Activated naive CD8-positive, alpha-beta T cell (primary cell): ENCODE measurements at regions not wholly inside any gene's neighbourhood (a gene's known extent, or its start where the extent isn't known, plus 50 kb on each side); places are given as distances from the start of the nearest gene placed in this dataset.

Source experiments
- H3K27ac Mint-ChIP-seq: one replicate; pipeline ENCODE4 v1.8.0; 2021; ENCODE audit warnings: mixed read lengths
- H3K27me3 Mint-ChIP-seq: one replicate; pipeline ENCODE4 v1.8.0; 2021; ENCODE audit warnings: mixed read lengths
- H3K36me3 Mint-ChIP-seq: one replicate; pipeline ENCODE4 v1.8.0; 2021; ENCODE audit warnings: mixed read lengths
- H3K4me1 Mint-ChIP-seq: one replicate; pipeline ENCODE4 v1.8.0; 2021; ENCODE audit warnings: low read depth, mixed read lengths
- H3K4me3 Mint-ChIP-seq: one replicate; pipeline ENCODE4 v1.8.0; 2021; ENCODE audit warnings: mild to moderate bottlenecking, mixed read lengths
- H3K9me3 Mint-ChIP-seq: one replicate; pipeline ENCODE4 v1.8.0; 2021; ENCODE audit warnings: low read depth, mixed read lengths

DNA sequence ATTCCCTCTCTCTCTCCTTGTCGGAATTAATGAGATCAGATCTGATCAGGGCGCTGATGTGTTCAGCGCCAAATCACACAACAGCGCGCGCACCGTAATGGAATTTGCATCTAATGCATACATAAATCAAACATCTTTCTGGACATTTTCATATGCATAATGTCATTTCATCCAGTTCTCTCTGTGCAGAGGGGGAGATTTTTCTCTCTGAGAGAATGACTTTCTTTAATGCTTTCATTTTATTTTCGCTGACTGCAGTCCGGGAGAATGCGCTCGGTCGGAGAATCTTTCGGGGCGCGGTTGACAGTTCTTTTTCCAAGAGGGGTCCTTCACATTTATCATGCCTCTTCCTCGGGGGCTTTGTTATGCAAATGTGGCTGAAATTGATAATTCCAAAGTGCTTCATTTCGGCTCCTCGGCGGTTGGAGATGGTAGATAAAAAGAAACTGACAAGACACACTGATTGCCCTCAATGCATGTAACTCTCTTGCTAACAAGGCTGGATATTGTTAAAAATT lies 615.9 kb downstream of the VRK1 start:
- Mint-ChIP-seq H3K4me1 (peaks cover 22% of the 10 kb centered on the region), H3K9me3 (no peaks in the 10 kb centered on the region), H3K27me3 (no peaks in the 10 kb centered on the region)

DNA sequence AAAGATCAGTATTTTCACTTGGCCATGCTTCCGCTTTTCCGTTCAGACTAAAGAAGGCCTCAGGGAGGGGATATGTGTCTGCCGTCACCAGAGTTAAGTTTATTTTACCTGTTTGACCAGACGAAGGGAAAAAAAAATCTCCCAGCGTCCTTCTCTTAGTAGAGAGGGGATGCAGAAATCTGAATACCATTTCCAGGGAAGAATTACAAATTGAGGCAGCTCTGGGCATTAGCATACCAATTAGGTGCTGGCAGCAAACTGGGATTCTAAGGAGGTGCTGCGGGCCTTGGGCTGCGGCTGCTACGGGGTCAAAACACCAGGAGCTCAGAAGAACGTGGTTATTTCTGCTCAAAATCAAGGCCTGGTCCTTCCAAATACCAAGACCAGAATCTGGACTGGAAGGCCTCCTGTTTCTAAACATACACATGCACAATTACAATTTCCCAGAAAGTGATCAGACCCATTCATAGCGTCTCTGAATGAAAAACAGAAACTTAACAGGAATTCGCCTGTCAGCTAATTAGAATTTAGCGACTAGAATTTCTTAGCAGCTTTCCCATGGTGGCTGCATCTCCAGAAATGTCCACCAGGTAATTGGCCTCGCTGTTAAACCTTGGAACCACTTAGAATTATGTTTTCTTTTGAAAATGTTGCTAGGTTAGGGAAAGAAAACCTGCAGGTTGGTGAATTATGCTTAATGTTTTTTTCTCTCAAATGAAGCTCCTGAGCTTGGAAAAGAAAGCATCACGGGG lies 617.0 kb downstream of the VRK1 start:
- Mint-ChIP-seq H3K27me3 (no peaks in the 10 kb centered on the region), H3K4me3 (peak overlapping the region; percentile 33), H3K4me1 (peaks cover 11% of the 10 kb centered on the region), H3K36me3 (no peaks in the 10 kb centered on the region), H3K27ac (no peak overlapping the region), H3K9me3 (no peaks in the 10 kb centered on the region)

More for the DNA sequence above, 615.9 kb downstream of the VRK1 start:
- no peaks in the 10 kb centered on the region for H3K36me3 Mint-ChIP-seq
- H3K27ac Mint-ChIP-seq = no peak overlapping the region
- H3K4me3 Mint-ChIP-seq = no peak overlapping the region

DNA sequence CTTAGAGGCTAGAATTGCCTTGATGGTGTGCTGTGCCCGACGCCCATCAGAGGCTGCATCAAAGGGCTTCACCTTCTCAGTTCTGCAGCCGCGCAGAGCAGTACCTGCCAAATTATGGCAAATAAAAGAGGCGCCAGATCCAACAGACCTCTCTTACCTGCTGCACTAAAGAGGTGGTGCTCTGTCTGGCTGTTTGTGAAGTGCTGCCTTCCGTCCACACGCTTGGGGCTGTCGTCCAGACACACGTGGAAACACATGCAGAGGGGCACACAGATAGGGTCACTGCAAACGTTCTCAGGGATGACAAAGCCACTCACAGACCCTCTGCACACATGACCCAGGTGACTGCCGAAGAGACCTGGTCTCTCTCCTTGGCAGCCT lies 617.5 kb downstream of the VRK1 start:
- no peaks in the 10 kb centered on the region for H3K36me3 Mint-ChIP-seq
- H3K27me3 Mint-ChIP-seq = no peaks in the 10 kb centered on the region
- no peaks in the 10 kb centered on the region for H3K9me3 Mint-ChIP-seq
- H3K4me1 Mint-ChIP-seq = peaks cover 5% of the 10 kb centered on the region
- H3K4me3 Mint-ChIP-seq = no peak overlapping the region
- no peak overlapping the region for H3K27ac Mint-ChIP-seq

DNA sequence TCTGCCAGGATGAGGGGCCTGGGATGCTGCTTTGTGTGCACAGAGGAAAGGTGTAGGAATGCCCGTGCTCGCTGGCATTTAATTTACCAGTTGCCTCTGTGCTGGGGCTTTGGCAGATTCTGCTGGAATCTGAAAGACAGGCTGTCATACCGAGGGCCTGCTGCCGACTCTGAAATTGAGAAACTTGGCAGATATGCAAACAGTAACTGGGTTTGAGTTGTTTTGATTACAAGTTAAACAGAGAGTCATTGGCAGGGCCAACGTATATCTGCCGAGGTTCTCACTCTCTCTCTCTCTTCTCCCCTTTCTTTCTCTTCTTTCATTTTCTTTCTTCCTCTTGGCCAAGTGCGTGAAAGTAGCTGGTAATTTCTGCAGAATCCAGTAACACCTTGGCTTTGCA lies 618.7 kb downstream of the VRK1 start:
- Mint-ChIP-seq H3K4me3 (no peak overlapping the region), H3K4me1 (peaks cover 2% of the 10 kb centered on the region)

DNA sequence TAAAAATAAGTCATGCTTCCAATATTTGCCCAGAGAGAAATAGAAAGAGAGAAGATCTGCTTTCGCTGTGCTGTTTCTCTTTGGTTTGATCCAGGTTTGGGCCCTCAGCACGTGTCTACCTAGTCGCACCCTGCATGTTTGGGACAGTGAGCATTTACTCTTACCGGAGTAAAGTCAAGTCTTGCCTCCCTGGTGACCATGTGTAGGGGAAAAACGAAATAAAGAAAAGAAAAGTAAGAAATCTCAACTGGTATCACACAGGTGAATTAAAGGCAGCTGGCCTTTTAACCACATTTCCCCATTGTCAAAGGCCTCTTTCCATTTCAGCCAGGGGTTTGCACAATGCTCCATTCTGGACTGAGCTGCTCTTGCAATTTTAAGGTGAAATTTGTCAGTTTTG lies 619.4 kb downstream of the VRK1 start:
- no peak overlapping the region for H3K27ac Mint-ChIP-seq
- H3K27me3 Mint-ChIP-seq = no peaks in the 10 kb centered on the region
- no peak overlapping the region for H3K4me3 Mint-ChIP-seq
- no peaks in the 10 kb centered on the region for H3K9me3 Mint-ChIP-seq
- no peaks in the 10 kb centered on the region for H3K36me3 Mint-ChIP-seq
- H3K4me1 Mint-ChIP-seq = peaks cover 2% of the 10 kb centered on the region

More for the DNA sequence above, 618.7 kb downstream of the VRK1 start:
- H3K36me3 Mint-ChIP-seq = no peaks in the 10 kb centered on the region
- no peaks in the 10 kb centered on the region for H3K27me3 Mint-ChIP-seq
- H3K9me3 Mint-ChIP-seq = no peaks in the 10 kb centered on the region
- no peak overlapping the region for H3K27ac Mint-ChIP-seq

DNA sequence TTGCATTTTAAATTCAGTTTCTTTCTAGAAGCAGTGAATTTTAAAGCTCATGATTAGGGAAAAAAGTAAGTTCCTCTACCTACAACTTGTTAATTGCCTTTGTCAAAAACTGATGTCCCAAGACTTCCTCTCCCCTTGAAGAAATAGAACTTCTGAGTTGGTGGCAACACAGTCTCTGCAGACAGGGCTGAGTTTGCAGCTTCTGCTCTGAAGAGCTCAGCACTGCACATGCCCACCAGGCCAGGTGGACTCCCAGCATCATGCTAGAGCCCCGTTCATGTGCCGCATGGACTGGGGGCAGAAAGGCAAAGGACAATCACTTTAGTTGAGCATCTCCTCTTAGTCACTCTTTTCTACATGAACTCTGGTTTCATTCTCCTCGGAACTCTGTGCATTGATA lies 620.1 kb downstream of the VRK1 start:
- H3K4me3 Mint-ChIP-seq = no peak overlapping the region
- H3K9me3 Mint-ChIP-seq = no peaks in the 10 kb centered on the region
- H3K27ac Mint-ChIP-seq = no peak overlapping the region
- peaks cover 2% of the 10 kb centered on the region for H3K4me1 Mint-ChIP-seq
- H3K27me3 Mint-ChIP-seq = no peaks in the 10 kb centered on the region
- no peaks in the 10 kb centered on the region for H3K36me3 Mint-ChIP-seq

DNA sequence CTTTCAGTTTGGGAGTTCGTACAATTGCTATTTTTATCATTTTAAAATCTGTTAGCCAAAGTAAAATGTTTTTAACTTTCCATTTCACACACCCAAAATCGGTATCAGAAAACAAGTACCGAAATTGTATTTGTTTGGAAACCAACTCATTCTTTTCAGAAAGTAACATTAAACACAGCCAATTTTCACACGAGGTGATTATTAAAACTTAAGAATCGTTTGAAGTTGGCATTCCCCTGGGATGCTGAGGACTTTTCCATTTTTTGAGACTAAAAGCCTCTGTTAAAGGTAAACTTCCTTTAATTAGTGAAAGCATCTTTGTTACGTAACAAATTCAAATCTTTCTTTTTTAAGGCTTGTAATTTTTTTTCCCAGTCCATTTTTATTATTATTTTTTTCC lies 623.0 kb downstream of the VRK1 start:
- Mint-ChIP-seq H3K4me3 (no peak overlapping the region), H3K27ac (no peak overlapping the region), H3K36me3 (no peaks in the 10 kb centered on the region), H3K4me1 (peaks cover 2% of the 10 kb centered on the region), H3K27me3 (no peaks in the 10 kb centered on the region), H3K9me3 (no peaks in the 10 kb centered on the region)

DNA sequence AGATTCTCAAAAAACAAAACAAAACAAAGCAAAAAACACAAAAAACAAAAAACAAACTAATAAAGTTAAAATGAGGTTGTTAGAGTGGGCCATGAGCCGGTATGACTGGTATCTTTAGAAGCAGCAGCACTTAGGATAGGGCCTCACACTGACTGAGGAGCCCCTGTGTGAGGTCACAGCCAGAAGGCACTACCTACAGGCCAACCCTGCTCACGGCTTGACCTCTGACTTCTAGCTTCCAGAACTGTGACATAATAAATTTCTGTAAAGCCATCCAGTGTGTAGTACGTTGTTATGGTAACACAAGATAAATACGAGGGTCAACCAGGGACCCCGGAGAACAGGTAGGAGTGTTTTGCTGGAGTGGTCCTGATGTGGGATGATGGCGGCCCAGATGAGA lies 629.6 kb downstream of the VRK1 start:
- Mint-ChIP-seq H3K27ac (no peak overlapping the region), H3K27me3 (no peaks in the 10 kb centered on the region), H3K9me3 (no peaks in the 10 kb centered on the region), H3K36me3 (no peaks in the 10 kb centered on the region), H3K4me3 (no peak overlapping the region), H3K4me1 (no peaks in the 10 kb centered on the region)

DNA sequence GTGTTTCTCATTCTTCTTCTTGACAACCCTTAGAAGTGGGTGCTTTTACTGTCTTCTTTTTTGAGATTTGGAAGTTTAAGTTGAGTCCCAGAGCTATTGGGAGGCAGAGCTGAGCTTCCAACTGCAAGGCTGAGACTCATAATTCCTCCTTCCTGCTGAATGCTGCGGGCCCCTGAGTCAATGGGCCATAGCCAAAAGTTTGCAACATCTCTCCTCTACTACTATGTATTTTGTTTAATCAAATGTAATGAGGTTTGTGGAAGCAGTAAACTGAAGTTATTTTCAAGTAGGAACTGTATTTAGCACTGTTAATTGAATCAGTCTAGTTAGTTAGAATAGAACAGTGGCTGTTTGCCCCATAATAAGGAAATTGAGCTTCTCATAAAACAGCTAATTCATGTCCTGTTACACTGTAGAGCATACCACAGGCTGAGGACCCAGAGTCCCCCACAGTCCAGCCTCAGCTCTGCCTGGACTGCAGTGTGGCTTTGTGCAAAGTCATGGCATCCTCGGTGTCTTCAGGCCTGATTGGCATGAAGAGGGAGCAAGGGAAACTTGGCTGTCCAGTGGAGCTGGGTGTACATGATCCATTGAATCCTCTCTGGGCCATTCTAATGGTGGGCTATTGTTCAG lies 631.7 kb downstream of the VRK1 start:
- H3K27ac Mint-ChIP-seq = no peak overlapping the region
- H3K4me1 Mint-ChIP-seq = no peaks in the 10 kb centered on the region
- no peak overlapping the region for H3K4me3 Mint-ChIP-seq
- H3K9me3 Mint-ChIP-seq = no peaks in the 10 kb centered on the region
- H3K36me3 Mint-ChIP-seq = no peaks in the 10 kb centered on the region
- no peaks in the 10 kb centered on the region for H3K27me3 Mint-ChIP-seq

DNA sequence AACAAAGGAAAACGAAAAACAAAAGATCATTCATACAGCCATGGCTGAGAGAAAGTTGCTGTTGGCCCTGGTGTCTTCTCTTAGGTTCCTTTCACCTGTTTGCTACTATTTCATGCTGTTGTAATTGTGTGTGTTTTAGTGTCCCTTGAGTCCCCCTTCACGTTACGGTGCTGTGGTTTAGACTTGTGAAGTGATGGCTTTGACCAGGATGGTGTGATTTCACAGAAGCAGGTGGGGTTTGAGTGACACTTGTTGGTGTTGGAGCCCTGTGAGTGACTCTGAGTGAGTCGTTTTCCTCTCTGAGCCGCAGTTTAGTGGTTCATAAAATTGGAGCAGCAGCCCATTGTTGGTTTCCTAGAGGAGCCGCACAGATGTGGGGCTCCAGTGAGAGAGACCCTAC lies 635.4 kb downstream of the VRK1 start:
- Mint-ChIP-seq H3K27ac (no peak overlapping the region), H3K4me1 (no peaks in the 10 kb centered on the region), H3K4me3 (no peak overlapping the region), H3K36me3 (no peaks in the 10 kb centered on the region), H3K9me3 (no peaks in the 10 kb centered on the region), H3K27me3 (no peaks in the 10 kb centered on the region)

DNA sequence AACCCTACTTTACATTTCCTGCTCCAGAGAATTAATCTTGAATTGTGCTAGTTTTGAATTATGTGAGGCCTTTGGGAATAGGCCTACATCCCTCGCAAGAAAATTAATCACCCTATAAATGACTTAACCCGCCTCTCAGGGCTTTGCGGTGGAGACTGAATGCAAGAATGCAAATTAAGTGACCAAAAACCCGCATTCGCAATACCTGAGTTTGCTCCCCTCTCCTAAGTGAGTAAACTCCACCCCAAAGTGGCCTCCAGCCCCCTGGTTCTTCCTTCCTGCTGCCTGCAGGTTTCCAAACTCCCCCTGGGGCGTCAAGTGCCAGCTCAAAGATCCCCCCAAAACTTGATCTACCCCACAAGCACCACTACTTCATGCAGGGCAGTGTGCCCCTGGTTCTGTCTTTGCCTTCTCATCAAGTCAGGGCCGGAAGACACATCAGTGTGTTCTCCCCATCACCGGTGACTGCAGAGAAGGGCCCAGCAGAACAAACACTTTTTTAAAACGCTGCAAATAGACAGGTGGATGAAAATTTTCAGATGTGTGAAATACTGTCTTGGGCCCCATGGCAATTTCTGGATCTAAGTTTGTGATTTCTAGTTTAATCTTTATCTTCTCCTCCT lies 644.7 kb downstream of the VRK1 start:
- Mint-ChIP-seq H3K27me3 (no peaks in the 10 kb centered on the region), H3K9me3 (no peaks in the 10 kb centered on the region), H3K4me3 (peak overlapping the region; percentile 60), H3K4me1 (peaks cover 32% of the 10 kb centered on the region), H3K27ac (peak overlapping the region; percentile 86), H3K36me3 (no peaks in the 10 kb centered on the region)

DNA sequence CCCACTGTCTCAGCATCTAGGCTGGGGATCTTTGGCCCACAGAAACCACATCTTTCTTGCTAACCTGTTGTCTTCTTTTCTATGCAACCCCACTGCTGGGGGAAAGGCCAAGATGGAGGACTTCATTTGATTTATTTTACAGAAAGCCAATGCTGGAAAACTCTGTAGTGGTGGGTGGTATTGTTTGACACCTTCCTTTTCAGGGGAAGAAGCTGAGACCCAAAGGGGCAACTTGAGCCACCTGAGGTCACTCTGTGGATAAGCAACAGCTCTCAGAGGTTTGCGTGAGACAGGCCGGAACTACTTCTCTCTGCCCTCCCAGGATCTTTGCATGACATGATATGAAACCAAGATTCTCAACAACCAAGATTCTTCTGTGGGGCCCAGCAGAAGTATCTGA lies 645.2 kb downstream of the VRK1 start:
- H3K4me1 Mint-ChIP-seq = peaks cover 32% of the 10 kb centered on the region
- H3K27me3 Mint-ChIP-seq = no peaks in the 10 kb centered on the region
- no peak overlapping the region for H3K4me3 Mint-ChIP-seq
- H3K27ac Mint-ChIP-seq = peak overlapping the region; percentile 86
- no peaks in the 10 kb centered on the region for H3K36me3 Mint-ChIP-seq
- no peaks in the 10 kb centered on the region for H3K9me3 Mint-ChIP-seq

DNA sequence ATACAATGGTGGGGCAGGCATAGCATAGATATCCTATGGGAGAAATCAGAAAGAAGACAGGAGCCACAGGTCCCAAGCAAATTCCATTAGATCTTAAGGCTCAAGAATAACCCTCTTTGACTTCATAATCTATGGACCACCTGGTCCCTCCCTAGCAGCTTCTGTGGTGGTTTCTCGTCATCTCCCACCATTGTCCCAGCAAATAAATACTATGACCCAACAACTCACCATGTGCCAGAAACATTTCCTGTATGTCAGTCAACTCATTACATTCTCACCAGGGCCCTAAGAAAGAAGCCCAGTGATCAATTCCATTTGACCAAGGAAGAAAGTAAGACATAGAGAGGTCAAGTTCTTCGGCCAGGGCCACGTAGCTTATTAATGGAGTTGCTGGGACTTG lies 646.2 kb downstream of the VRK1 start:
- Mint-ChIP-seq H3K4me3 (no peak overlapping the region), H3K27ac (no peak overlapping the region), H3K4me1 (peaks cover 32% of the 10 kb centered on the region), H3K27me3 (no peaks in the 10 kb centered on the region), H3K9me3 (no peaks in the 10 kb centered on the region), H3K36me3 (no peaks in the 10 kb centered on the region)

DNA sequence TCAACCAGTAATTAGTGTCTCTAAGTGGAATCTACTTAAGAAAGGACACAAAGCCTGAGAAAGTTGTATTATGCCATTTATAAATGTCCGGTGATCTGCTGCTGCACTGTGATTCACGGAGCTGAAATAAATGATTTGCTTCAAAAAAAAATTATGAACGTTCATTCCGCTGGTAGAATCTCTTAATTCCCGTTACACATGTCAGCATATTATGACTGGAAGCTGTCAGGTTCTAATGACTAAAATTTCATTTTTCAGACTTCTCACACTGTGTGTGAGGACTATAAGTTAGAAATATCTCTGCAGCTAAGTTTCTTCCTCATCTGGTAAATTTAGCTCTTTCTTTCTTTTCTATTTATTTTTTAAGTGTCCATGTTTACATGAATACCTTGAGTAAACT lies 647.1 kb downstream of the VRK1 start:
- peaks cover 31% of the 10 kb centered on the region for H3K4me1 Mint-ChIP-seq

DNA sequence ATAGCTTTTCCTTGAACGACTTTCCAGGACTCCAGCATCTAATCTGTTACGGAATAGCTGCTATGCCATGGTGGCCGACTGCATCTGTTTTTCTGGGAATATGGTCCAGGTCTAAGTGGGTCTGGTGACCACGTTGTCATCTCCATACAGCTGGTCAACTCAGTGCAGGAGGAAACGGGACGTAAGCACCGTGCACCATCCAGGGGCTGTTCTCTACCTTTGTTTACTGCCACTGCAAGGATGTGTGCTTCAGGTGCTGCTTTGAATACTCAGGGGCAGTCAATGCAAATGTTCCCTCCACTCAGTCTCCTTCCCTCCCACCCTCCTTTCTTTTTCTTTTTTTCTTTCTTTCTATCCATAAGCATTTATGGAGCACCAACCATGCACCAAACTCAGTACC lies 648.2 kb downstream of the VRK1 start:
- H3K9me3 Mint-ChIP-seq = no peaks in the 10 kb centered on the region
- no peaks in the 10 kb centered on the region for H3K27me3 Mint-ChIP-seq
- H3K27ac Mint-ChIP-seq = no peak overlapping the region
- no peaks in the 10 kb centered on the region for H3K36me3 Mint-ChIP-seq
- no peak overlapping the region for H3K4me3 Mint-ChIP-seq
- peaks cover 26% of the 10 kb centered on the region for H3K4me1 Mint-ChIP-seq

More for the DNA sequence above, 647.1 kb downstream of the VRK1 start:
- no peaks in the 10 kb centered on the region for H3K27me3 Mint-ChIP-seq
- no peaks in the 10 kb centered on the region for H3K9me3 Mint-ChIP-seq
- H3K36me3 Mint-ChIP-seq = no peaks in the 10 kb centered on the region
- no peak overlapping the region for H3K4me3 Mint-ChIP-seq
- H3K27ac Mint-ChIP-seq = no peak overlapping the region
